Stimulated activated CD4-positive, alpha-beta T cell treated with anti-CD3 and anti-CD28 coated beads, TNF-alpha, amount 100 ng/mL, for 24 hours (primary cell): ENCODE measurements at regions not wholly inside any gene's neighbourhood (a gene's known extent, or its start where the extent isn't known, plus 50 kb on each side); places are given as distances from the start of the nearest gene placed in this dataset.

Experiments used
- DNase-seq, 3 experiments: peaks; one replicate each; pipeline ENCODE4 v3.0.0-alpha.2; 2020; ENCODE audit warnings: low read depth in 3 of 3

DNA sequence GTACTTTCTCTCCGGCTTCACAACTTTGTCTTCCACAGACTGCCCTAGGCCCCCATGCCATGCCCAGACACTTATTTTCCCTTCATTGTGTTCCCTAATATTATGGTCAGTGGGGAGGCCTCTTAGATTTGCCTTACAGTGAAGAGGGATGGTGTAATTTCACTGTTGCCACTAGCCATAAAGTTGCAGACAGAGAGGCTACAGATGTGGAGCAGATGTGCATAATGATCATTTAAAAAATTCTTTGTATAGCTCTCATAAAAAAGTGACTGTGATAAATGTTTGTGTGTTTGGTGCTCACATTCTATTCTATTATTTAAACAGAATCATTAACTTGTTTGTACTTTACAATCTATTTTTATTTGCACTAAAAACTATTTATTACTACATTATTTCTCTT lies 67.5 kb upstream of the FN1 start:
- DNase-seq = no peak

DNA sequence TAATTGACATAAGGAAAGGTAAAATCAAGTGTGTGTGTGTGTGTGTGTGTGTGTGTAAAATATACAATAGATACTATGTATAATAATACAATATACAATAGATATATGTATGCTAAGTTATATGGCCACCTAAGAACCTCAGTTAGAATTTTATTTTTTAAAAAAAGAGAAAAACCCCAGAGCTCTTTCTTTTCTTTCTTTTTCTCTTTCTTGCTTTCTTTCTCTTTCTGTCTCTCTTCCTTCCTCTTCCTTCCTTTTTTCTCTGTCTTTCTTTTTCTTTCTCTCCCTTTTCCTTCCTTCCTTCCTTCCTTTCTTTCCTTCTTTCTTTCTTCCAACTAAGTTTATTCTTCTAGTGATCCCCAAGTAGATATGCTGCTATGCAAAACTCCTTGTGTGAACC lies 64.6 kb upstream of the FN1 start:
- DNase-seq = no peak

DNA sequence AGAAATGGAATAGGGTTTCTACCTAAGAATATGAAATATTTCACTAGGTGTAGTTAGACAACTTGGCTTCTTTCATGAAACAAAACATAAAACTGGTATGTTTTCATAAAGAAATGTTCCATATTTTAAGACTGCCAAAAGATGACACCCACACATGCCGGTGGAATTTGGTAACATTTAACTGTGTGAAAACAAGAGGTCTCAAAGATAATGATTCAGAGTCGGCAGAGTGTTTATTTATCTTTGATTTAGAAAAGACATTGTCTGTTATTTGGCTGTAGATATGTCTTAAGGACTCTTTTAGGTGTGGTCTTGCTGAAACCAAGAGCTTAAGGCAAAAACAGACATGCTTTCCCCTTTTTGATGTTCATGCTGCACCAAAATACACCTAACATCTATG lies 63.5 kb upstream of the FN1 start:
- DNase-seq = no peak

DNA sequence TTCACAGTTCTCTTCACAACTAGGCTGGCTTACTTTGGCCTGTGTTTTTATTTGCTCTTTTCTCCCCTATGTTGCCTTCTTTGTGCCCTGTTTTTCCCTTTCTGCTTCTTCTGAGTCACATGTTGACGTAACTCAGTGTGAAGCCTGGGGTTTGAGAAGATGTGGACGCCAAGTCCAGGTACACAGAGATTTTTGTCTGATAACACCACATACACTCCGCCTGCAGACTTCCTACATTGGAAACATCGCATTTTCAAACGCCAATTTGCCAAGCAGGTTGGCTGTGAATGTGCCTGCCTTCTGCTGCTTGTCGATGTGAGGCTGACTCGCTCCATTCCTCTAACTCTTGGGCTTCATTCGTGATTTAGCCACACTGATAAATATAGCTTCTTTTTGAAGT lies 62.6 kb upstream of the FN1 start:
- no peak for DNase-seq

DNA sequence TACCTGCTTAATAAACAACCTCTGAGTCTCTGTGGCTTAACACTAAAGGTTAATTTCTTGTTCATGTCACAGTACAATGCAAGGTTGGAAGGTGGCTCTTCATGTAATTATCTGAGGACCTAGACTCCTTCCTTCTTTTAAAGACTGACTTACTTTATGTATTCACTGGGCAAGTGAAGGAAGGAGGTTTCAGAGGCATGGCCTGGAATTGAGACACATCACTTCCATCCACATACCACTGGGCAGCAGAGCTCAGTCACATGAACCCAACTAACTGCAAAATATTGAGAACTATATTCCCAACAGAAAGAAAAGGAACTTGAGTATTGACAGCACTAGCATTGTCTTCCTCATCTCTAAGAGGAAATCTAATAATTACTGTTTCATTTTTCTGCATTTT lies 57.5 kb upstream of the FN1 start:
- no peak for DNase-seq

DNA sequence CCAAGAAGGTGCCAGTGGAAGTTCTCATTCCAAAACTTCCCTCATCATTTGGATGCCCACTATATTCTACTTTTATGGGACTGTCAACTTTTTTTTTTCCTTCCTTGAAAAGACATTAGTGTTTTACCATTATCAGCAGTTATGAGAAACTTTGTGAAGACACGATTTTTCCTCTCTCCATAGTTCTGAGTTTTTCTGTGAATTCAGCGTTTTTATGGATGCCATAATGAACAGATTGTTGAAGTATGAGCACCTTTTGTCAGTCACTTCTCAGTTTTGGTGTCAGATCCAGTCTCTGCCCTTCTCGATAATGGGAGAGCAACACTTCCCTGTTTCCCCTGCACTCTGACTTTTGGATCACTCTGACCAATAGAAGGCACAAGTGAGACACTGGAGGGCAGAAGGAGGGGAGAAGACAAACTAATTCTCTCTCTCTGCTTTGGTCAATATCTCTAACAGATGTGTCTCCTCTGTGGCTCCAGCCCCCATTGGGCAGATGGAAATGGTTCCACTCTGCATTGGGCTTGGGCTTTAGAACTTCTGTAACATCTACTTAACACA lies 53.5 kb upstream of the FN1 start:
- DNase-seq = no peak

DNA sequence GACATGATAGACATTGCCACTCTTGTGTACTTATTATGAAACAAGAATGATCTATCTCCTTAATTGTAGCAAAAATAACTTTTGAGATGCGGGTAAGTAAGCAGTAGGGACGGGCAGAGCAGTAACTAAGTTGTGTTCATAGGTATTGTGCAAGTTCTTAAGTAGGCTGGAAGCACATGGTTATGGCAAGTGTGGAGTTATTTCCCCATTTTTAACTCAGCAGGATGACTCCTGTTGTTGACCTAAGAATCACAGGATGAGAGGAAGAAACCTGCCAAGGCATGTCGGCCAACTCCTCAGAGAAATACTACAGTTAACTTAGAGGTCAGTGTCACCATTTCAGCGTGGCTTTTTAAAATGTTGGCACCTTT lies 51.1 kb upstream of the FN1 start:
- no peak for DNase-seq

DNA sequence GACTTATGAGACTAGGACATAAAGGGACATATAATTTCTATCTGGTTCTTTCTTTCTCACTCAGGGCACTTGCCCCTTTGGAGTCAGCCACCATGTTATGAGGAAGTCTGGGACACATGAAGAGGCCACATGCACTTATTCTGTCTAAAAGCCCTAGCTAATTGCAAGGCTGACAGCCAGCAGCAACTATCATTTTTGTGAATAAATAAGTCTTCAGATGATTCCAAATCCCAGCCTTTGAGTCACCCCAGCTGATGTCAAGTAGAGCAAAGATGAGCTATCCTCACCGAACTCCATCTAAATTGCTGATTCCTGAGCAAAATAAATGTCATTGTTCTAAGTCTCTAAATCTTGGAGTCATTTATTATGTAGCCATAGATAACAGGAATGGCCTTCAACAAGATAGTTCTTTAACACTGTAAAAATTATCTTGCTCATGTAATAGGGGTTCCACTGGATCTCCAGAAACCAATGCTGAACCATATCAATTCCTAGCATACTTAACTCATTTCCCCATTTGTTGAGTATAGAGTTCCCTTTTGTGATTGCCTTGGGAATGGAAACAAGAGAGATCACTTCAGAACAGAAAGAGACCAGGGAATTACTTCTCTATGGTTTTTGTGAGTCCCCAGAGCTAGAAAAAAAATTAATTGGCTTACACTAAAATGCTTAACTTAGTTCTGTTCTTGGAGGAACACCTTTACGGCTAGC lies 50.6 kb upstream of the FN1 start:
- DNase-seq = no peak
